GM18858 (cell line): ENCODE measurements at regions not wholly inside any gene's neighbourhood (a gene's known extent, or its start where the extent isn't known, plus 50 kb on each side); places are given as distances from the start of the nearest gene placed in this dataset.

Source experiments
- ATAC-seq: cut with Tn5 transposase; IDR thresholded peaks from one replicate; pipeline ENCODE4 v1.9.1; 2021; ENCODE audit not compliant: unreplicated experiment

- no peak for ATAC-seq
Observed at GRCh38 chr6:156725712-156726111, 51.5 kb upstream of the ARID1B start.

GRCh38 chr6:156720691-156721685, 56.2 kb upstream of the ARID1B start:
- ATAC-seq: peak; percentile 60

GRCh38 chr6:156719720-156720563, 57.2 kb upstream of the ARID1B start:
- peak; percentile 57 for ATAC-seq

GRCh38 chr6:156719395-156719719, 57.8 kb upstream of the ARID1B start:
- no peak for ATAC-seq

- ATAC-seq: no peak
Observed at GRCh38 chr6:156718647-156719394, 58.4 kb upstream of the ARID1B start.

- no peak for ATAC-seq
Observed at GRCh38 chr6:156717542-156717941, 59.6 kb upstream of the ARID1B start.

- no peak for ATAC-seq
Observed at GRCh38 chr6:156715839-156716238, 61.3 kb upstream of the ARID1B start.

- no peak for ATAC-seq
Observed at GRCh38 chr6:156713548-156713947, 63.6 kb upstream of the ARID1B start.

DNA sequence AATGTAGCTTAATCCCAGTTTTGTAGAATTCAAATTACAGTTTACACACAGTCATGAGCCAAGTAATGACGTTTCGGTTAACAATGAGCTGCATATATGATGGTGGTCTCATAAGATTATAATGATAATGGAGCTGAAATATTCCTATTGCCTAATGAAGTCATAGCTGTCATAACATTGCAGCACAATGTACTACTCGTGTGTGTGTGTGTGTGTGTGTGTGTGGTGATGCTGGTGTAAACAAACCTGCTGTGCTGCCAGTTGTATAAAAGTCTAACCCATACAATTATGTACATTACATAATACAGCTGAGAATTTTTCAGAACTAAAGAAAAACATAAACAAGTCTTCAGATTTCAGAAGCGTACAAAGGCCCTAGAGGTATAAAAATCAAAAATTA, 66.7 kb upstream of the ARID1B start:
- no peak for ATAC-seq

DNA sequence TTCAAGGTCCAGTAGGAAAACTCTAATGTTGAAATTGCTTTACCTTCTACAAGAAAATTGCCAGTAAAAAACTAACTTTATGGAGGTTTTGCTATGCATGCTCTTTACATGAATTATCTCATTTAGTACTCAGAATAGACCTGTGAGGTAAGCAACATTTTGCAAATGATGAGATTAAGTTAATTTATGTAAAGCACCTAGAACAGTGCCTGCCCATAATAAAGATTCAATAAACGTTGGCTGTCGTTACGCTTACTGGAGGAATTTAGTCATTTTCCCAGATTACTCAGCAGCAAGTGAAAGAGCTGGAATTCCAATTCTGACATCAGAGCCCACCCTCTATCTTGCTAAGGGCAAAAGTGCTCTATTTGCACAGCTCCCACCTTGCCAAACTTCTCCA, 69.4 kb upstream of the ARID1B start:
- no peak for ATAC-seq

DNA sequence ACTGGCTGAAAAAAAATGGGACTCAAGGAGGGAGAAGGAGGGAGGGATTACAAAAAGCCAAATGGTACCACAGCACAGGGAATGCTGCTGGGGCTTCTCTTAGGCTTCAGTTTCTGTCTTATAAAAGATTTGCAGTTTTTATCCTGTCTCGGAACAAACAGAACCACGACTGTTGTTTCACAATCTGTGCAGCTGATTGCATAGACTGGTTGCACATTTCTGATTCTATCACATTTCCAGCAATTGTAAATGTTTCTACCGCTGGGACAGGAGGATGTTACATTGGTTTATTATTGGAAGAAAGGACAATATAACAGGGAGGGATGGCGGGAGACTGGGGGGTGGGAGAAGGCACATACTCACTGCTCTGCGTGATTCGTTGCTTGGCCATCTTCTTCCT, 73.5 kb upstream of the ARID1B start:
- ATAC-seq: no peak

GRCh38 chr6:156701966-156702365, 75.2 kb upstream of the ARID1B start:
- no peak for ATAC-seq

DNA sequence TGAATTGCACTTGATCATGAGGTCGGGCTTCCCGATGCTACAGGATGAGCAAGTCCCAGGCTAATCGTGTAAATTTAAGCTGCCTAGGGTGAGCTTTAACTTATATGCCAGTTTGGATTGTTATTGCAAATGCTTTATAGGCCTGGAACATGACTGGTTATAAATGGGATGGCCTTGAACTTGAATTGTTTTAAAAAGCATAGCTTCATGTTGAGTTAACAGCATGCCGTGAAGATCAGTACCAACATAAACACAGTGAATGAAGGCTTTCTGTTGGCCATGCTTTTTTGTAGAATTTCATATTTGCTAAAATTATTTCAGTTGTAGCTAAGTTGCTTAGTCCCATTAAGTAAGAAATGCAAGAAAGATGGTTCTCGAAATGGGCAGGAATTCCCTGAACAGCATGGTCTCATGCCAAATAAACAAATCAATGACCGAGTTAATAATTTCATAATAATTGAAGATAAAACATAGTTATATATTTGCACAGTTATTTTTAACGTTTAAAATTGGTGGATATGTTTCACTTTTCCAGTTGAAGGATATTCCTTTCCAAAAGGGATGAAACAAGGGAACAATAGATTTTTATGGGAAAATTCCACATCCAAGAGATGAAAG, 76.6 kb upstream of the ARID1B start:
- no peak for ATAC-seq

GRCh38 chr6:156699935-156700334, 77.2 kb upstream of the ARID1B start:
- ATAC-seq: no peak

GRCh38 chr6:156699017-156699421, 78.2 kb upstream of the ARID1B start:
- ATAC-seq: peak; percentile 35

- ATAC-seq: peak; percentile 71
Observed at GRCh38 chr6:156698239-156699016, 78.8 kb upstream of the ARID1B start.

- ATAC-seq: no peak
Observed at GRCh38 chr6:156697225-156697830, 79.8 kb upstream of the ARID1B start.

- ATAC-seq: no peak
Observed at GRCh38 chr6:156695742-156696141, 81.4 kb upstream of the ARID1B start.

DNA sequence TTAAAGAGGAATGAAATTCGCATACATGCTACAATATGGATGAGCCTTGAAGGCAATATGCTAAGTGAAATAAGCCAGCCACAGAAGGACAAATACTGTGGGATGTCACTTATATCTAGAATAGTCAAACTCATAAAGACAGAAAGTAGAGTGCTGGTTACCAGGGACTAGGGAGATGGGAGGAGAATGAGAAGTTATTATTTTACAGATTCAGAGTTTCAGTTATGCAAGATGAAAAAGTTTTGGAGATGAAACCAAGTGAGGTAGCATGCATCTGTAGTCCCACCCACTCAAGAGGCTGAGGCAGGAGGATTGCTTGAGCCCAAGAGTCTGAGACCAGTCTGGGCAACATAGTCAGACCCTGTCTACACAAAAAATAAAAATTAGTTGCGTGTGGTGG, 82.5 kb upstream of the ARID1B start:
- ATAC-seq: no peak

DNA sequence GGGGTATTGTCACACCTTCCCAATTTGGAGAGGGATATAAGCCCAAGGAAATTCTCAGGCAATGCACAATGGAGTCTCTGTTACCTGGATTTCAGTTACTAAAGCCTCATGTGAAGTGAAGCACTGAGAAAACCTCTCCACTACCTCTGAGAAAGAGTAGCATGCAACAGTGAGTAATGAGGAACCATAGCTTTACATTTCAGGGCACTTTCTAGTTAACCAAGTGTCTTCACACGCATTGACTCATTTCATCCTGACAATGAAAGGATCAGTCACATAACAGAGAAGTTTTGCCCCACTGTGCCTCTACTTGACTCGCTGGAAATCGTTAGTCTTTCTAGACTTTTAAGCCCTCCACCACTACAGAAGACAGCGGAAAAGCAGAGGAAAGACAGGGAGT, 86.2 kb upstream of the ARID1B start:
- ATAC-seq: peak; percentile 69
